RWPE2 (cell line): ENCODE measurements at regions not wholly inside any gene's neighbourhood (a gene's known extent, or its start where the extent isn't known, plus 50 kb on each side); places are given as distances from the start of the nearest gene placed in this dataset.

Experiments used
- ATAC-seq: fragments of 200-7000 bp; cut with Tn5 transposase; 3 replicates; pipeline ENCODE4 v1.9.1; 2021; ENCODE audit warnings: low read depth
- DNase-seq: peaks from one replicate; pipeline ENCODE4 v3.0.0-alpha.2; 2020; ENCODE audit warnings: low spot score
- H3K27ac ChIP-seq: fragments of 450-650 bp; 2 replicates; pipeline ENCODE4 v1.5.1; 2017; ENCODE audit warnings: mild to moderate bottlenecking; ENCODE audit not compliant: poor library complexity, severe bottlenecking
- H3K27me3 ChIP-seq: fragments of 250-450 bp; sonication (Bioruptor Pico); 2 replicates; pipeline ENCODE4 v1.5.1; 2021; ENCODE audit warnings: mild to moderate bottlenecking, moderate library complexity; ENCODE audit not compliant: insufficient read depth, poor library complexity, severe bottlenecking
- H3K36me3 ChIP-seq: fragments of 250-450 bp; sonication (Bioruptor Pico); 2 replicates; pipeline ENCODE4 v1.5.1; 2020; ENCODE audit warnings: low read depth, mild to moderate bottlenecking, moderate library complexity
- H3K4me1 ChIP-seq: fragments of 250-450 bp; sonication (Bioruptor Pico); 2 replicates; pipeline ENCODE4 v1.5.1; 2021; ENCODE audit warnings: mild to moderate bottlenecking, moderate library complexity; ENCODE audit not compliant: insufficient read depth, poor library complexity, severe bottlenecking
- H3K4me3 ChIP-seq: fragments of 250-450 bp; sonication (Bioruptor Pico); 2 replicates; pipeline ENCODE4 v1.5.1; 2021; ENCODE audit warnings: mild to moderate bottlenecking, moderate library complexity; ENCODE audit not compliant: severe bottlenecking
- H3K9me3 ChIP-seq: fragments of 250-450 bp; sonication (Bioruptor Pico); 2 replicates; pipeline ENCODE4 v1.5.1; 2021; ENCODE audit warnings: mild to moderate bottlenecking, moderate library complexity; ENCODE audit not compliant: severe bottlenecking
- TF ChIP-seq, protein P1 (sequence below): fragments of 450-650 bp; IDR thresholded peaks from one replicate; pipeline ENCODE4 v1.5.1; 2017; ENCODE audit warnings: mild to moderate bottlenecking, moderate library complexity; ENCODE audit not compliant: poor library complexity, severe bottlenecking

DNA sequence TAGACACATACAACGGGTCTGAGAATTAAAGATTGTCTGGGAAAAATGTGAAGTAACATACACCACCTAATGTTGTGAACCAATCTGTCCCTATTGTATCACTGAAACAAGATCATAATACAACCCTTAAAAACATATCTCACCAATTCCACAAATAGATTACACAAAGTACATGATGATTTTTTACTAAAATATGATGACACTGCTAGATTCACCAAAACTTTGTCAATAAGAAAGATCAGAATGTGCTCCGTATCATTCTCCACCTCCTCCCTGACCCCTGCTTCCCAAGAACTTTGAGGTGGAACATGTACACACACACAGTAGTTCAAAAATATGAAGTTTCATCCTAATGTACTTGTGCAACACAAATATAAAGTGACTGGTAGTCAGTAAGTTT, 862.0 kb downstream of the PCDH18 start:
- Histone ChIP-seq H3K27me3 (no peaks in the 10 kb centered on the region), H3K36me3 (no peaks in the 10 kb centered on the region), H3K4me3 (no peak overlapping the region), H3K4me1 (no peaks in the 10 kb centered on the region), H3K27ac (no peak overlapping the region), H3K9me3 (no peaks in the 10 kb centered on the region)
- ATAC-seq (no peak), DNase-seq (no peak)
- TF ChIP-seq, protein P1, sequence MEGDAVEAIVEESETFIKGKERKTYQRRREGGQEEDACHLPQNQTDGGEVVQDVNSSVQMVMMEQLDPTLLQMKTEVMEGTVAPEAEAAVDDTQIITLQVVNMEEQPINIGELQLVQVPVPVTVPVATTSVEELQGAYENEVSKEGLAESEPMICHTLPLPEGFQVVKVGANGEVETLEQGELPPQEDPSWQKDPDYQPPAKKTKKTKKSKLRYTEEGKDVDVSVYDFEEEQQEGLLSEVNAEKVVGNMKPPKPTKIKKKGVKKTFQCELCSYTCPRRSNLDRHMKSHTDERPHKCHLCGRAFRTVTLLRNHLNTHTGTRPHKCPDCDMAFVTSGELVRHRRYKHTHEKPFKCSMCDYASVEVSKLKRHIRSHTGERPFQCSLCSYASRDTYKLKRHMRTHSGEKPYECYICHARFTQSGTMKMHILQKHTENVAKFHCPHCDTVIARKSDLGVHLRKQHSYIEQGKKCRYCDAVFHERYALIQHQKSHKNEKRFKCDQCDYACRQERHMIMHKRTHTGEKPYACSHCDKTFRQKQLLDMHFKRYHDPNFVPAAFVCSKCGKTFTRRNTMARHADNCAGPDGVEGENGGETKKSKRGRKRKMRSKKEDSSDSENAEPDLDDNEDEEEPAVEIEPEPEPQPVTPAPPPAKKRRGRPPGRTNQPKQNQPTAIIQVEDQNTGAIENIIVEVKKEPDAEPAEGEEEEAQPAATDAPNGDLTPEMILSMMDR: no peak

DNA sequence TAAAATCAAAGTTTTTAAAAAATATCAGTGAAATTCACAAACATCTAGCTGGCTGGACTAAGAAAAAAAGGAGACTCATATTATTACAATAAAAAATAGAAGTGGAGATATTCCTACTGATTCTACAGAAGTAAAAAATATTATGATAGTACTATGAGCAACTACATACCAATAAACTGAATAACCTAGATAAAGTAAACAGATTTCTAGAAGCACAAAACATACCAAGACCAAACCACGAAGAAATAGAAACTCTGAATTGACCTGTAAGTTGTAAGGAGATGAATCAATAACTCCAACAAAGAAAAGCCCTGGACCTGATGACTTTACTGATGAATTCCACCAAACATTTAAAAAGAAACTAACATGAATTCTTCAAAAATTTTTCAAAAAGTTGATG, 867.3 kb downstream of the PCDH18 start:
- Histone ChIP-seq H3K4me3 (no peak overlapping the region), H3K36me3 (no peaks in the 10 kb centered on the region), H3K27ac (no peak overlapping the region), H3K27me3 (no peaks in the 10 kb centered on the region), H3K9me3 (no peaks in the 10 kb centered on the region), H3K4me1 (no peaks in the 10 kb centered on the region)
- DNase-seq (no peak), ATAC-seq (peak; percentile 42; the same call in 1 of the 3 replicates)
- TF ChIP-seq, protein P1: no peak

DNA sequence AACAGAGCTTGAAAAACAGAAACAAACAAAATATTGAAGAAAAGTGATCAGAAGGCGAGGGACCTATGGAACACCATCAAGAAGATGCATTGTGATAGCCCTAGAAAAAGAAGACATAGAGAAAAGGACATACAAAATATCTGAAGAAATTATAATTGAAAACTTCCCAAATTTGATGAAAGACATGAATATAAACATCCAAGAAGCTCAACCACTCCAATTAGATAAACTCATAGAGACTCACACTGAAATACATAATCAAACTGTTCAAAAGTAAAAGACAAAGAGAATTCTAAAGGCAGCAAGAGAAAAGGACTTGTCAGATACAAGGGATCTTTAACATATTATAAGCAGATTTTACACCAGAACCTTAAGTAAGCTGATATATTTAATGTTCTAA, 869.8 kb downstream of the PCDH18 start:
- DNase-seq (no peak), ATAC-seq (no peak)
- H3K4me1 ChIP-seq: no peaks in the 10 kb centered on the region
- no peak overlapping the region for H3K4me3 ChIP-seq
- no peaks in the 10 kb centered on the region for H3K9me3 ChIP-seq
- no peaks in the 10 kb centered on the region for H3K36me3 ChIP-seq
- no peak overlapping the region for H3K27ac ChIP-seq
- TF ChIP-seq, protein P1: no peak
- H3K27me3 ChIP-seq: no peaks in the 10 kb centered on the region

DNA sequence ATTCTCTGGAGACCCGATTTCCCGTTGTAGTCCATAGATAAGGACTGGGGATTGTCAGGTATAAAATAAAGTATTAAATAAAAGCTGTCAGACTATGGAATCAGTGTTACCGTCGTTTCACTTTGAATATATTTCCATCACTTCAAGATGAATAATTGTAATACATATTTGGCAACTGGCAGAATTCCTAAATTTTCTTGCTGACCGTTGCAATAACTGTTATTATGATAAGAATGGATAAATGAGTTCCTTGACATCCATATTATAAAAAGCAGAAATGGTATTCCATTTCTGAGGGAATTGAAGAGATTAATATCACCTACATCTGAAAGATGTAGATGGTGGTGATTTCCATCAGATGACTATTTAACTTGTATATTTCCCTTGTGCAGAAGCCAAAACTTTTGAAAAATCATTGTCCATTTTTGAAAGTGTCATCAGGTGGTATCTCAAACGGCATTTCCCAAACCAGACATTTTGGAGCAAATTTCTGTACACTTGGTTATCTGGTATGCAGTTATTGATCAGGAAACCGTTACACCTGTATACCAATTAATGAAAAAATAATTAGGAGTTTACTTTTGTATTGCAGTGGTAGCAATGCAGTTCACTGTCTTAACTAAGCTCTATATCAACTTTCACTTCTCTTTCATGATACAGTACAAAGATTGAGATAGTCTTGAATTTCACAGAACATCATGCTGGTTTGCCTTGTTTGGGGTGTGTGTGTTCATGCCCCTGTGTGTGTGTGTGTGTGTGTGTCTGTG, 878.5 kb downstream of the PCDH18 start:
- DNase-seq: no peak
- Histone ChIP-seq H3K27ac (no peak overlapping the region), H3K9me3 (no peaks in the 10 kb centered on the region), H3K4me3 (no peak overlapping the region), H3K27me3 (no peaks in the 10 kb centered on the region), H3K36me3 (no peaks in the 10 kb centered on the region), H3K4me1 (peaks cover 14% of the 10 kb centered on the region)
- ATAC-seq: no peak
- TF ChIP-seq, protein P1: no peak

DNA sequence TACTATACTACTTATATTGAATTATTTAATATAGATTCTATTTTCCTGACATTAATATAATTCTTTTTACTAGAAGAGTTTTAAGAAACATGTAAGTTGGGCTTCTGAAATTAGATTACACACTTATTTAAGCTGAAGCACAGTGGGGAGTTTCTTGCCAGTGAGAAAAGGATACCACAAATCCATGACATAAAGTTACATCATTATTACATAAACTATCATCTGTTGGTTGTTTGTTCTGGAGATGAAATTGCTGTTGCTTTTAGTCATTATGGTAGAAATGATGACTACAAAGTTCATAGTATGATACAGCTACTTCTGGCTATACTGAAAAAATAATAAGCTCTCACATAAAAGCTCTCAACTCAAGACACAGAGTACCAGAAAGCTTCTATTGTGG, 880.4 kb downstream of the PCDH18 start:
- ATAC-seq (no peak), DNase-seq (no peak)
- H3K36me3 ChIP-seq: no peaks in the 10 kb centered on the region
- H3K4me3 ChIP-seq: no peak overlapping the region
- peak overlapping the region; percentile 14 for H3K27ac ChIP-seq
- H3K9me3 ChIP-seq: no peaks in the 10 kb centered on the region
- H3K4me1 ChIP-seq: peaks cover 14% of the 10 kb centered on the region
- no peaks in the 10 kb centered on the region for H3K27me3 ChIP-seq
- TF ChIP-seq, protein P1: no peak
